ENCODE measurements at regions not wholly inside any gene's neighbourhood (a gene's known extent, or its start where the extent isn't known, plus 50 kb on each side); places are given as distances from the start of the nearest gene placed in this dataset.

GRCh38 chr2:65525616-65526231 lies 93.3 kb upstream of the SPRED2 start:
- Histone ChIP-seq H3K36me3 (no peaks in the 10 kb centered on the region), H3K27ac (no peak overlapping the region), H3K27me3 (no peaks in the 10 kb centered on the region), H3K4me1 (no peaks in the 10 kb centered on the region), H3K4me3 (no peak overlapping the region), H3K9me3 (no peaks in the 10 kb centered on the region)
- TF ChIP-seq EP300 (IDR thresholded peaks at IDR 0.05) = no peak
- TF ChIP-seq CTCF (IDR thresholded peaks at IDR 0.05) = no peak
- TF ChIP-seq POLR2A (IDR thresholded peaks at IDR 0.05) = no peak
- no peak for TF ChIP-seq POLR2AphosphoS5 (IDR thresholded peaks at IDR 0.05)
- 36 to 48% methylated on average over 3 to 4 of the region's 4 CpGs for WGBS, 2 donors (ENCODE audit: low coverage in 1 of 2)
- ATAC-seq = no peak

GRCh38 chr2:65522922-65523321 lies 90.5 kb upstream of the SPRED2 start:
- Histone ChIP-seq H3K9me3 (no peaks in the 10 kb centered on the region), H3K27ac (no peak overlapping the region), H3K36me3 (no peaks in the 10 kb centered on the region), H3K4me1 (no peaks in the 10 kb centered on the region), H3K4me3 (no peak overlapping the region), H3K27me3 (no peaks in the 10 kb centered on the region)
- TF ChIP-seq EP300 (IDR thresholded peaks at IDR 0.05) (no peak), POLR2AphosphoS5 (IDR thresholded peaks at IDR 0.05) (no peak), POLR2A (IDR thresholded peaks at IDR 0.05) (no peak), CTCF (IDR thresholded peaks at IDR 0.05) (no peak)
- 90 to 96% methylated on average over 3 to 4 of the region's 4 CpGs for WGBS, 2 donors (ENCODE audit: low coverage in 1 of 2)
- ATAC-seq = no peak

GRCh38 chr2:65518751-65519150 lies 86.4 kb upstream of the SPRED2 start:
- Histone ChIP-seq H3K27me3 (no peaks in the 10 kb centered on the region), H3K4me3 (no peak overlapping the region), H3K4me1 (no peaks in the 10 kb centered on the region), H3K9me3 (no peaks in the 10 kb centered on the region), H3K36me3 (no peaks in the 10 kb centered on the region), H3K27ac (no peak overlapping the region)
- ATAC-seq = no peak
- WGBS, 2 donors (ENCODE audit: low coverage in 1 of 2) = 71 to 100% methylated on average over 1 of the region's 1 CpG
- TF ChIP-seq POLR2AphosphoS5 (IDR thresholded peaks at IDR 0.05) (no peak), EP300 (IDR thresholded peaks at IDR 0.05) (no peak), POLR2A (IDR thresholded peaks at IDR 0.05) (no peak), CTCF (IDR thresholded peaks at IDR 0.05) (no peak)

- H3K4me1 ChIP-seq = no peaks in the 10 kb centered on the region
- no peaks in the 10 kb centered on the region for H3K9me3 ChIP-seq
- TF ChIP-seq CTCF (IDR thresholded peaks at IDR 0.05) = no peak
- no peak for TF ChIP-seq POLR2AphosphoS5 (IDR thresholded peaks at IDR 0.05)
- TF ChIP-seq EP300 (IDR thresholded peaks at IDR 0.05) = no peak
- TF ChIP-seq POLR2A (IDR thresholded peaks at IDR 0.05) = no peak
- ATAC-seq = no peak
- H3K4me3 ChIP-seq = no peak overlapping the region
- H3K27me3 ChIP-seq = no peaks in the 10 kb centered on the region
- WGBS, 2 donors (ENCODE audit: low coverage in 1 of 2) = 70 to 77% methylated on average over 4 of the region's 4 CpGs
- H3K27ac ChIP-seq = no peak overlapping the region
- no peaks in the 10 kb centered on the region for H3K36me3 ChIP-seq
These were observed 82.3 kb upstream of the SPRED2 start for GRCh38 chr2:65514555-65515195.

GRCh38 chr2:65512783-65513182 lies 80.4 kb upstream of the SPRED2 start:
- H3K9me3 ChIP-seq = no peaks in the 10 kb centered on the region
- H3K4me3 ChIP-seq = no peak overlapping the region
- no peaks in the 10 kb centered on the region for H3K36me3 ChIP-seq
- no peak for TF ChIP-seq CTCF (IDR thresholded peaks at IDR 0.05)
- no peak for TF ChIP-seq EP300 (IDR thresholded peaks at IDR 0.05)
- no peak for TF ChIP-seq POLR2A (IDR thresholded peaks at IDR 0.05)
- no peak for TF ChIP-seq POLR2AphosphoS5 (IDR thresholded peaks at IDR 0.05)
- 90 to 95% methylated on average over 4 to 5 of the region's 5 CpGs for WGBS, 2 donors (ENCODE audit: low coverage in 1 of 2)
- H3K27ac ChIP-seq = no peak overlapping the region
- H3K27me3 ChIP-seq = no peaks in the 10 kb centered on the region
- no peaks in the 10 kb centered on the region for H3K4me1 ChIP-seq
- no peak for ATAC-seq

All from gastroesophageal sphincter (tissue), 4 donors.